DND-41 (cell line): ENCODE measurements at regions not wholly inside any gene's neighbourhood (a gene's known extent, or its start where the extent isn't known, plus 50 kb on each side); places are given as distances from the start of the nearest gene placed in this dataset.

Source experiments
- EZH2 ChIP-seq: IDR thresholded peaks from 3 replicates; pipeline ENCODE4 v1.6.1; 2012; ENCODE audit warnings: borderline replicate concordance, low read depth, mild to moderate bottlenecking, moderate library complexity, low read length, inconsistent platforms; ENCODE audit not compliant: severe bottlenecking
- TF ChIP-seq, protein P1 (sequence below): IDR thresholded peaks from 2 replicates; pipeline ENCODE4 v1.5.1; 2012; ENCODE audit warnings: borderline replicate concordance, low read length, moderate library complexity, mild to moderate bottlenecking; ENCODE audit not compliant: poor library complexity, severe bottlenecking; ENCODE audit errors: extremely low read depth

GRCh38 chr5:111672099-111672498, 84.9 kb downstream of the NREP start:
- TF ChIP-seq, protein P1, sequence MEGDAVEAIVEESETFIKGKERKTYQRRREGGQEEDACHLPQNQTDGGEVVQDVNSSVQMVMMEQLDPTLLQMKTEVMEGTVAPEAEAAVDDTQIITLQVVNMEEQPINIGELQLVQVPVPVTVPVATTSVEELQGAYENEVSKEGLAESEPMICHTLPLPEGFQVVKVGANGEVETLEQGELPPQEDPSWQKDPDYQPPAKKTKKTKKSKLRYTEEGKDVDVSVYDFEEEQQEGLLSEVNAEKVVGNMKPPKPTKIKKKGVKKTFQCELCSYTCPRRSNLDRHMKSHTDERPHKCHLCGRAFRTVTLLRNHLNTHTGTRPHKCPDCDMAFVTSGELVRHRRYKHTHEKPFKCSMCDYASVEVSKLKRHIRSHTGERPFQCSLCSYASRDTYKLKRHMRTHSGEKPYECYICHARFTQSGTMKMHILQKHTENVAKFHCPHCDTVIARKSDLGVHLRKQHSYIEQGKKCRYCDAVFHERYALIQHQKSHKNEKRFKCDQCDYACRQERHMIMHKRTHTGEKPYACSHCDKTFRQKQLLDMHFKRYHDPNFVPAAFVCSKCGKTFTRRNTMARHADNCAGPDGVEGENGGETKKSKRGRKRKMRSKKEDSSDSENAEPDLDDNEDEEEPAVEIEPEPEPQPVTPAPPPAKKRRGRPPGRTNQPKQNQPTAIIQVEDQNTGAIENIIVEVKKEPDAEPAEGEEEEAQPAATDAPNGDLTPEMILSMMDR, result no peak
- no peak for TF ChIP-seq EZH2
